H9 (cell line): ENCODE measurements at regions not wholly inside any gene's neighbourhood (a gene's known extent, or its start where the extent isn't known, plus 50 kb on each side); places are given as distances from the start of the nearest gene placed in this dataset.

ENCODE experiments used
- DNase-seq: peaks from one replicate; pipeline ENCODE4 v3.0.0-alpha.2; 2017
- H2AFZ ChIP-seq: one replicate; pipeline ENCODE4 v1.6.1; 2013; ENCODE audit warnings: mild to moderate bottlenecking, low read length, control low read depth, moderate library complexity
- H2AK5ac ChIP-seq: 2 replicates; pipeline ENCODE4 v1.6.1; 2013; ENCODE audit warnings: low read length, control low read depth, mixed read lengths; ENCODE audit not compliant: insufficient read length
- H2BK120ac ChIP-seq: one replicate; pipeline ENCODE4 v1.6.1; 2013; ENCODE audit warnings: low read depth, mild to moderate bottlenecking, low read length, control low read depth, inconsistent platforms; ENCODE audit not compliant: poor library complexity, severe bottlenecking
- H2BK12ac ChIP-seq: 2 replicates; pipeline ENCODE4 v1.6.1; 2013; ENCODE audit warnings: low read length, control low read depth, mixed read lengths, low read depth; ENCODE audit not compliant: insufficient read length
- H2BK15ac ChIP-seq: 2 replicates; pipeline ENCODE4 v1.6.1; 2013; ENCODE audit warnings: low read depth, low read length, control low read depth
- H2BK20ac ChIP-seq: one replicate; pipeline ENCODE4 v1.6.1; 2013; ENCODE audit warnings: low read depth, mild to moderate bottlenecking, low read length, control low read depth, inconsistent platforms; ENCODE audit not compliant: poor library complexity, severe bottlenecking
- H2BK5ac ChIP-seq: 2 replicates; pipeline ENCODE4 v1.6.1; 2013; ENCODE audit warnings: low read length, control low read depth, mixed read lengths; ENCODE audit not compliant: insufficient read length
- H3K14ac ChIP-seq: 2 replicates; pipeline ENCODE4 v1.6.1; 2013; ENCODE audit warnings: low read length, control low read depth; ENCODE audit not compliant: insufficient read depth
- H3K18ac ChIP-seq: 2 replicates; pipeline ENCODE4 v1.6.1; 2013; ENCODE audit warnings: low read depth, mild to moderate bottlenecking, mixed read lengths, low read length, control low read depth; ENCODE audit not compliant: insufficient read length
- H3K23ac ChIP-seq: 2 replicates; pipeline ENCODE4 v1.6.1; 2013; ENCODE audit warnings: low read length, control low read depth, mixed read lengths, low read depth; ENCODE audit not compliant: insufficient read length
- H3K23me2 ChIP-seq: 2 replicates; pipeline ENCODE4 v1.6.1; 2013; ENCODE audit warnings: low read depth, mild to moderate bottlenecking, mixed read lengths, low read length, control low read depth; ENCODE audit not compliant: insufficient read length, poor library complexity, severe bottlenecking
- H3K27ac ChIP-seq: 2 replicates; pipeline ENCODE4 v1.5.1; 2013; ENCODE audit warnings: low read length, control low read depth, mixed read lengths, low read depth; ENCODE audit not compliant: insufficient read length
- H3K27me3 ChIP-seq: 2 replicates; pipeline ENCODE4 v1.6.1; 2013; ENCODE audit warnings: low read length, control low read depth, inconsistent platforms; ENCODE audit not compliant: insufficient read depth
- H3K4ac ChIP-seq: 2 replicates; pipeline ENCODE4 v1.6.1; 2013; ENCODE audit warnings: low read depth, mild to moderate bottlenecking, control low read depth, inconsistent platforms, low read length, moderate library complexity
- H3K4me1 ChIP-seq: 2 replicates; pipeline ENCODE4 v1.6.1; 2013; ENCODE audit warnings: low read length, control low read depth, inconsistent platforms; ENCODE audit not compliant: insufficient read depth
- H3K4me2 ChIP-seq: 2 replicates; pipeline ENCODE4 v1.6.1; 2013; ENCODE audit warnings: low read length, control low read depth, mixed read lengths; ENCODE audit not compliant: insufficient read length, insufficient read depth
- H3K56ac ChIP-seq: 2 replicates; pipeline ENCODE4 v1.6.1; 2013; ENCODE audit warnings: low read depth, mild to moderate bottlenecking, mixed read lengths, low read length, control low read depth; ENCODE audit not compliant: insufficient read length
- H3K79me1 ChIP-seq: 2 replicates; pipeline ENCODE4 v1.6.1; 2013; ENCODE audit warnings: low read depth, mild to moderate bottlenecking, moderate library complexity, low read length, control low read depth, inconsistent platforms; ENCODE audit not compliant: insufficient read depth, poor library complexity, severe bottlenecking
- H3K79me2 ChIP-seq: 2 replicates; pipeline ENCODE4 v1.6.1; 2013; ENCODE audit warnings: low read length, control low read depth, inconsistent platforms; ENCODE audit not compliant: insufficient read depth
- H3K9ac ChIP-seq: 2 replicates; pipeline ENCODE4 v1.6.1; 2013; ENCODE audit warnings: low read length, control low read depth, mixed read lengths; ENCODE audit not compliant: insufficient read length; ENCODE audit errors: extremely low read depth
- H3K9me3 ChIP-seq: one replicate; pipeline ENCODE4 v1.6.1; 2013; ENCODE audit warnings: low read depth, low read length, inconsistent platforms; ENCODE audit not compliant: control insufficient read depth
- H3T11ph ChIP-seq: one replicate; pipeline ENCODE4 v1.6.1; 2013; ENCODE audit warnings: mild to moderate bottlenecking, low read length, control low read depth, inconsistent platforms
- H4K20me1 ChIP-seq: one replicate; pipeline ENCODE4 v1.6.1; 2013; ENCODE audit not compliant: control insufficient read depth, insufficient read length, insufficient read depth
- H4K5ac ChIP-seq: 2 replicates; pipeline ENCODE4 v1.6.1; 2013; ENCODE audit warnings: low read depth, mild to moderate bottlenecking, mixed read lengths, low read length, control low read depth; ENCODE audit not compliant: insufficient read length
- H4K8ac ChIP-seq: replicated peaks from 2 replicates; pipeline ENCODE4 v1.6.1; 2013; ENCODE audit warnings: low read length, control low read depth, mixed read lengths, low read depth; ENCODE audit not compliant: insufficient read length
- H4K91ac ChIP-seq: 2 replicates; pipeline ENCODE4 v1.6.1; 2013; ENCODE audit warnings: low read depth, mild to moderate bottlenecking, moderate library complexity, mixed read lengths, low read length, control low read depth; ENCODE audit not compliant: insufficient read length
- H3K27ac Mint-ChIP-seq, 3 experiments: 2 replicates in 2 of 3; 3 replicates in 1 of 3; pipeline ENCODE4 v1.8.0; 2020 to 2021; ENCODE audit warnings: mixed read lengths in 3 of 3, mild to moderate bottlenecking in 1 of 3, moderate library complexity in 1 of 3
- H3K27me3 Mint-ChIP-seq: 2 replicates; pipeline ENCODE4 v1.8.0; 2021; ENCODE audit warnings: low read depth, mild to moderate bottlenecking, moderate library complexity, mixed read lengths
- H3K36me3 Mint-ChIP-seq, 3 experiments: 2 replicates in 2 of 3; 3 replicates in 1 of 3; pipeline ENCODE4 v1.8.0; 2020 to 2021; ENCODE audit warnings: low read depth in 3 of 3, mixed read lengths in 3 of 3; ENCODE audit not compliant: insufficient read depth in 1 of 3
- H3K4me1 Mint-ChIP-seq, 2 experiments: 2 replicates each; pipeline ENCODE4 v1.8.0; 2020; ENCODE audit warnings: mixed read lengths in 2 of 2
- H3K4me3 Mint-ChIP-seq, 2 experiments: 2 replicates in 1 of 2; 3 replicates in 1 of 2; pipeline ENCODE4 v1.8.0; 2020 to 2021; ENCODE audit warnings: mild to moderate bottlenecking in 2 of 2, mixed read lengths in 2 of 2, moderate library complexity in 1 of 2
- H3K9me3 Mint-ChIP-seq, 2 experiments: 2 replicates in 1 of 2; 3 replicates in 1 of 2; pipeline ENCODE4 v1.8.0; 2020; ENCODE audit warnings: mild to moderate bottlenecking in 2 of 2, mixed read lengths in 2 of 2, moderate library complexity in 1 of 2
- WGBS: extraction: QIAGEN DNeasy Blood & Tissue Kit; methylation state at CpG from one replicate; pipeline ENCODE4 v1.1.7; 2013; ENCODE audit warnings: missing lambda C conversion rate, low lambda C conversion rate, mixed read lengths; ENCODE audit not compliant: insufficient read length; ENCODE audit errors: extremely low coverage; 5-methylcytosine and 5-hydroxymethylcytosine counted together
- TF ChIP-seq, protein P1 (sequence below): fragments of 200-600 bp; sonication (generic); conservative IDR thresholded peaks from 3 replicates; pipeline ENCODE4 v1.8.0; 2021; ENCODE audit warnings: antibody characterized with exemption, mild to moderate bottlenecking

DNA sequence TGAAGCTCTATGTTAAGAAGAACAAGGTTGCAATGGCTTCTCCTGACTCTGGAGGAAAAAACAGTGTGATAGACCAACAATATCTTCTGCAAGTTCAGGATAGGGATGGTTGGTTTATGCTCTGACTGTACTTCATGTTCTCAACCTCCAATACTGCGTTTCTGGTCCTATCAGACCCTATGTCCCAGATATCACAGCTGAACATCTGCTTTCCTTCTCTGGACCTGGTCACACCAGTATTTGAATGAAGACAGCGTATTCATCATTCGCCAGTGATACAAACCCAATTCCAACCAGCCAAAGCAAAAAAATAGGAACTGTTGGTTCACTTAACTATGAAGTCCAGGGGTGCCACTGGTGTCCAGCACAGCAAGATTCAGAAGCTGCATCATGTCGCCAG, 124.5 kb upstream of the KLF3 start:
- no peaks in the 10 kb centered on the region for H3K79me1 ChIP-seq
- DNase-seq = no peak
- no peaks in the 10 kb centered on the region for H3K79me2 ChIP-seq
- H2BK20ac ChIP-seq = no peak overlapping the region
- H3T11ph ChIP-seq = no peak overlapping the region
- no peak overlapping the region for H4K91ac ChIP-seq
- no peak overlapping the region for H3K18ac ChIP-seq
- Mint-ChIP-seq H3K27ac (no peak overlapping the region), H3K27me3 (peaks cover 51% of the 10 kb centered on the region), H3K36me3 (no peaks in the 10 kb centered on the region), H3K4me3 (no peak overlapping the region), H3K9me3 (no peaks in the 10 kb centered on the region), H3K4me1 (no peaks in the 10 kb centered on the region; a peak in 1 of 4 replicates)
- H3K9ac ChIP-seq = no peak overlapping the region
- no peak overlapping the region for H3K27ac ChIP-seq
- no peak overlapping the region for H3K56ac ChIP-seq
- H2BK15ac ChIP-seq = no peak overlapping the region
- H3K4ac ChIP-seq = no peak overlapping the region
- peaks cover 3% of the 10 kb centered on the region; the same call in 1 of the 2 replicates for H3K27me3 ChIP-seq
- H2BK5ac ChIP-seq = no peak overlapping the region
- H2AFZ ChIP-seq = no peak overlapping the region
- no peak overlapping the region for H3K14ac ChIP-seq
- TF ChIP-seq, protein P1, sequence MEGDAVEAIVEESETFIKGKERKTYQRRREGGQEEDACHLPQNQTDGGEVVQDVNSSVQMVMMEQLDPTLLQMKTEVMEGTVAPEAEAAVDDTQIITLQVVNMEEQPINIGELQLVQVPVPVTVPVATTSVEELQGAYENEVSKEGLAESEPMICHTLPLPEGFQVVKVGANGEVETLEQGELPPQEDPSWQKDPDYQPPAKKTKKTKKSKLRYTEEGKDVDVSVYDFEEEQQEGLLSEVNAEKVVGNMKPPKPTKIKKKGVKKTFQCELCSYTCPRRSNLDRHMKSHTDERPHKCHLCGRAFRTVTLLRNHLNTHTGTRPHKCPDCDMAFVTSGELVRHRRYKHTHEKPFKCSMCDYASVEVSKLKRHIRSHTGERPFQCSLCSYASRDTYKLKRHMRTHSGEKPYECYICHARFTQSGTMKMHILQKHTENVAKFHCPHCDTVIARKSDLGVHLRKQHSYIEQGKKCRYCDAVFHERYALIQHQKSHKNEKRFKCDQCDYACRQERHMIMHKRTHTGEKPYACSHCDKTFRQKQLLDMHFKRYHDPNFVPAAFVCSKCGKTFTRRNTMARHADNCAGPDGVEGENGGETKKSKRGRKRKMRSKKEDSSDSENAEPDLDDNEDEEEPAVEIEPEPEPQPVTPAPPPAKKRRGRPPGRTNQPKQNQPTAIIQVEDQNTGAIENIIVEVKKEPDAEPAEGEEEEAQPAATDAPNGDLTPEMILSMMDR = no peak
- no peak overlapping the region for H3K23ac ChIP-seq
- no peaks in the 10 kb centered on the region for H3K4me1 ChIP-seq
- no peak overlapping the region for H2BK120ac ChIP-seq
- no peaks in the 10 kb centered on the region for H3K9me3 ChIP-seq
- H2AK5ac ChIP-seq = no peak overlapping the region
- no peak overlapping the region for H2BK12ac ChIP-seq
- no peaks in the 10 kb centered on the region for H4K20me1 ChIP-seq
- no peak overlapping the region for H4K5ac ChIP-seq
- no peak overlapping the region for H3K4me2 ChIP-seq
- H4K8ac ChIP-seq = no peak overlapping the region
- WGBS = no CpG with 5 or more reads among the region's 4 CpGs
- no peaks in the 10 kb centered on the region for H3K23me2 ChIP-seq
